22Rv1 (cell line): ENCODE measurements at regions not wholly inside any gene's neighbourhood (a gene's known extent, or its start where the extent isn't known, plus 50 kb on each side); places are given as distances from the start of the nearest gene placed in this dataset.

Experiments
- CTCF ChIP-seq: fragments of 450-650 bp; IDR thresholded peaks from 2 replicates; pipeline ENCODE4 v1.5.1; 2017; ENCODE audit warnings: mild to moderate bottlenecking
- ZFX ChIP-seq: fragments of 450-650 bp; IDR thresholded peaks from 2 replicates; pipeline ENCODE4 v1.6.1; 2017; ENCODE audit warnings: antibody characterized with exemption, borderline replicate concordance

- TF ChIP-seq CTCF (no peak), ZFX (no peak)
These were observed 690.4 kb downstream of the SLCO4C1 start for GRCh38 chr5:101605700-101606099.
